RKO (cell line): ENCODE measurements at regions not wholly inside any gene's neighbourhood (a gene's known extent, or its start where the extent isn't known, plus 50 kb on each side); places are given as distances from the start of the nearest gene placed in this dataset.
"Not testable (repeated sequence)": the region's sequence is repeated elsewhere in the genome, so short reads cannot be mapped to it uniquely, and the experiment has no call there.

Experiments used
- DNase-seq: peaks from one replicate; pipeline ENCODE4 v3.0.0-alpha.2; 2016; ENCODE audit warnings: low spot score

DNA sequence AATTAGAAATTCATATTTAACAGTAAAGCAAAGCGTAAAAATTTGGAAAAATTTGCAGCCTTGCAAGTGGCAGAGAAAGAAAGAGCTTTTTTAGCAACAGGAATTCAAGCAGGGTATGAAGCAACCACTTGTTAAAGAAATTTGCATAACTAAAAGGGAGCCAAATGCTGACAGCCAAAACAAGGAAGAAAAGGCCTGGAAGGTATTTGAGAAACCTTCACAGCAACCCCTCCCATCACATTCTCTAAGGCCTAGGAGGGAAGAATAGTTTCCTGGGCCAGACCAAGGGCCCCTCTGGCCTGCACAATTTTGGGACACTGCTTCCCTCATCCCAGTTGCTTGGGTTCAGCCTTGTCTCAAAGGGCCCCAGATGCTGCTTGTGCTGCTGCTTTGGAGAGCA lies 672.4 kb upstream of the TMPRSS15 start:
- no peak for DNase-seq

DNA sequence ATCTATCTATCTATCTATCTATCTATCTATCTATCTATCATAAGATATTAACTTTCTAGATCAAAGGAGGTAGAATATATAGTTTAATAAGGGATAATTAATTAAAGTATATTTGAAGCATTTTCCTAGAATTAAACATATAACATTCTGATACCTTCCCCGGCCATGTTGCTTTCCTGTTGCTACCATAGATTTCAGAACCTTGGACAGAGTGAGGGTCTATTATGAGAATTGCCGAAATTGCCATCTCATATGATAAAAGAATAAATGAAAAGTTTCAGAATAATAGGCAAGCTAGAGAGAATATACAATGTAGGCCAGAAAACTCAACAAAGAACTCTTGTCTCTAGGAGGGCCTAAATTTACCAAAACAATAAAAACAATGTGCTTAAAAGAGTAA lies 706.1 kb upstream of the TMPRSS15 start:
- no peak for DNase-seq

DNA sequence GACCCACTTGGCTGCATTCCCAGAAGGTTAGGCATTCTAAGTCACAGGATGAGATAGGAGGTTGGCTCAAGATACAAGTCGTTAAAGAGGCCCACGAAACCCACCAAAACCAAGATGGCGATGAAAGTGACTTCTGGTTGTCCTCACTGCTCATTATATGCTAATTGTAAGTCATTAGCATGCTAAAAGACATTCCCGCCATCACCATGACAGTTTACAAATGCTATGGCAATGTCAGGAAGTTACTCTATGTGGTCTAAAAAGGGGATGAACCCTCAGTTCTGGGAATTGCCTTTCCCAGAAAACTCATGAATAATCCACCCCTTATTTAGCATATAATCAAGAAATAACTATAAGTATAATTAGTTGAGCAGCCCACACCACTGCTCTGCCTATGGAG lies 715.7 kb upstream of the TMPRSS15 start:
- not testable (repeated sequence) for DNase-seq

DNA sequence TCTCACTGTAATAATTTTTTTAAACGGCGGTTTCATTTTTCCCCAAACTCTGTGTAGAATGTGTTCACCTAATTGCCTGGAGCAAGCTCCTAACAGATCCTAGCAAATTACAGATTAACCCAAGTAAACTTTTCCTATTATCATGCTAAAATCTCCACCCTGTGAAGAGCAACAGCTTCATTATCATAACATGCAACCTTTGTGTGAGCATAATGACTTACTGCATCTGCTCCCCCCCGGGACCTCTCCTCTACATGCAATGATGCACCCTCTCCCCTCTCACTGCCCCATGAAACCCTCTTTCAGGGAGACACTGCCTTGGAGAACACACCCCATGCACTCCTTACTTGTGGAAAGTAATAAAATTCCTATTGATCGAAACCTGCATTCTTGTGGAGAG lies 717.0 kb upstream of the TMPRSS15 start:
- no peak for DNase-seq

DNA sequence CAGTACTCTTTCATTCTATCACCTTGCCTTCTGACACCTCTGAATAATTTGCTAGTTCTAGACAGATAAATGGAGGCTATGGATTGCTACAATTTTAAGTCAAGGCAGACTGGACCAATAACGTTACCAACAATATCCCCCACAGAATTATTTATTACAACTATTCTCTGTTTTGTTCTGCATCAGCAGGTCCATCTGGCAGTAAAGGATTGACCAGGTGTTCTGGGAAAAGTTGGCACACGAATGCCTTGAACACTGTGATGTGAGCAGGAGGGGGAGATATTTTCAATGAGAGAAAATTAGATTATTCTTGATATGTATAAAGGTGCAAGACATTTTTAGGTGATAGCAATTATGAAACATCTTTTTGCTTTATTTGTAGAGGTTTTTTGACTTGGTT lies 718.8 kb upstream of the TMPRSS15 start:
- DNase-seq: no peak

DNA sequence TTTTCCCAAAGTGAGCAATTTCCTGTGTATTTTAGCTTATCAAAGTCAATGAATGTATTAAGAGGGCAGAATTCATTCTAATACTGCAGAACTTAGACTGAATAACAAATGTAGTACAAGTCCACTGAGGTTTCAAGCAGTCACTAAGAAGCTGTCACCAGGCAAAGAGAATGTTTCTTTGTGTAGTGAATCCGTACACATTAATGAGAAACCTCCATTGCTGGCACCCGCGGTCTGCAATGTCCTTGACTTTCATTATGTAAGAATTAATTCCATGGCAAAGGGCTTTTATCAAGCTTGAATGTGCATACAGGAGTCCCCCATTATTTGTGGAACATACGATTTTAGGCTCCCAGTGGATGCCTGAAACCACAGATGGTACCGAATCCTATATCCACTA lies 719.5 kb upstream of the TMPRSS15 start:
- DNase-seq: no peak

DNA sequence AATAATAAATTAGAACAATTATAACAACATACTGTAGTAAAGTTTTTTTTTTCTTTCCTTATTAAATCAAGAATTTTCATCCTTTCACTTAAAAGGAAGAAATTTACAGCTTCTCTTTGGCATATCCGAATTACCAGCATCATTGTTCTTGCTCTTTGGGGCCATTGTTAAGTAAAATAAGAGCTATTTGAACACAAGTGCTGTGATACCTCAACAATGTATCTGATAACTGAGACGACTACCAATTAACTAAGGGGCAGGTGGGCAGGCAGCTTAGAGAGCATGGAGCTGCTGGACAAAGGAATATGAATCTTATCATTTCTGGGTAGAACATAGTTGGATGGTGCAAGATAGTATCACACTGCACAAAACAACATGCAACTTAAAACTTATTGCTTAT lies 719.9 kb upstream of the TMPRSS15 start:
- no peak for DNase-seq

DNA sequence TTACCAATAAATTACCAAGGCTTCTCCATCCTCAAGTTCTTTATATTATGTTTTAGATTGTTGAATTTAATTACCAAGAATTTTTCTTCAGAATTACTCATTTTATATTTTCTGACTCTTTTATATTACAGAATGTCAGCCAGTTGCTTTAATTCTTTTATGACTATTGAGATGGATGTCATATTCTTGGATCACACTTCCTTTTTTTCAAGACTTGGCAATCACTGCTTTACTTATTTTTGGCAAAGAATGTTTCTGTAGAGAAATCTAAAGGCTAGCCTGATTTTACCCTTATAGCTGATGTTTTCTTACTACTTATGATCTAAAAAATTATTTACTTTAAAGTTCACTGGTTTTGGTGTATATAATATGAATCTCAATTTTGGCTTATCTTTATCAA lies 721.1 kb upstream of the TMPRSS15 start:
- DNase-seq: no peak

DNA sequence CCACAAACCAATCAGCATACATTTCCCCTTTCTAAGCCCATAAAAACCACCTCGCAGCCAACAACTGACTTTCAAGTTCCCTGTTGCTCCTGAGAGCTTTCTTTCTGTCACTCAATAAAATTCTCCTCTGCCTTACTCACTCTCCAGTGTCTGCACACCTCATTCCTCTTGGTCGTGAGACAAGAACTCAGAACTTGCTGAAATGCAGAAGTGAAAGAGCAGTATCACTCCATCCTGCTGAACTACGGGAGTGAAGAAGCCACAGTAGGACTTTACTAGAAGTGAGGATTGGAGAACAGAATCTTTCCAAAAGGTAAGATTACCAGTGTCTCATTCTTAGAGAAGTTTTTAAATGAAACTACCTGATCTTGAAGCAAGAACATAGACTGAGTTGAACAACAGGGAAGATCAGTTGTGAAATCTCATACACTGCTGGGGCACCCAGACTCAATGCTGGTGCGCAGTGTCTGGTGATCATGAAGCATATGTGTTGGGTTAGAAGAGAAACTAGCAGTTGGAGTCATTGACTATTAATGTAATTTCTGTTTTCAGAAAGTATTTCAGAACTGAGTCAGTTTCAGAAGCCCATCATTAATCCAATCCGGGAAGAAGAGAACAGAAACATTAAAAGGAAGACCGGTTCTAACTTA lies 726.9 kb upstream of the TMPRSS15 start:
- DNase-seq: no peak

DNA sequence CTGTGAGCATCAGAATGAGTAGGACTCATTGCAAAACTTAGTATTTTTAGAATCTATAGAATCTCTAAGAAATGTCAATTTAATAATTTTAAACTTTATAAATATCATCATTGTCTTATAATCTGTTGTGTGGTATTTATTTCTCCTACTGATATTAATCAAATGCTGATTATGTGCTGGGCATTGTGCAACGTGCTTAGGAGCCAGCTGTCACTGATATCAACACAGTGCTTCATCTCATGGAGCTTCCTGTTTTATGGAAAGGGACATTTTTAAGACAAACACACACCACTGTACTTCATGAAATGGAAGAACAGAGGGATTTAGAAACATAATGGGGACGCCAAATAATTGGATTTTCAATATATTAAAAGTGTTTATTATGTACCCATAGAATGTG lies 737.9 kb upstream of the TMPRSS15 start:
- DNase-seq: no peak

DNA sequence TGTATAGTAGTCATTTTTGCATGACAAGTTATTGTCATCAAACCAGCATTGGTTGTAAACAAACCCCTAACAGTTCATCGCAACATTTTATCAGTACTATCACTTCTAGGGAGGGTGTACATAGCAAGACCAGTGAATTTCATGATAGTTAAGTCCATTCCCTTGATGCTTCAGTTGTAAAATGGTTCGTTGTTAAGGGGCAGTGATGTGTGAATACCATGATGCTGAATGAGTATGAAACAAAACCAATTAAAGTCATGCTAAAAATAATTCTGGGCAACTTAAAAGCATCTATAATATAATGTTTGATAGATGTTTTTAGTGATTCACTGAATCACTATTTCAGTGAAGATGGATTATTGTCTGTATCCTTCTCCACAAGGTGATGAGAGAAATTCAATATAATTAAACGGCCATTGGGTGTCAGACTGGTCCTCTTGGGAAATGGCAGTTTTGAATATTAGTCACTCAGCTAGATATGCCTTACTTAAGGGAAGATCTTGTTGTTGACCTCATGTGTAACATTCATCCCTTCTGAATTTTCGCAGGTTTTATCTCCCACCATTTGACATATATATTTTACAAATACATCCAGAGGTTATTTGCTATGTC lies 742.2 kb upstream of the TMPRSS15 start:
- no peak for DNase-seq

DNA sequence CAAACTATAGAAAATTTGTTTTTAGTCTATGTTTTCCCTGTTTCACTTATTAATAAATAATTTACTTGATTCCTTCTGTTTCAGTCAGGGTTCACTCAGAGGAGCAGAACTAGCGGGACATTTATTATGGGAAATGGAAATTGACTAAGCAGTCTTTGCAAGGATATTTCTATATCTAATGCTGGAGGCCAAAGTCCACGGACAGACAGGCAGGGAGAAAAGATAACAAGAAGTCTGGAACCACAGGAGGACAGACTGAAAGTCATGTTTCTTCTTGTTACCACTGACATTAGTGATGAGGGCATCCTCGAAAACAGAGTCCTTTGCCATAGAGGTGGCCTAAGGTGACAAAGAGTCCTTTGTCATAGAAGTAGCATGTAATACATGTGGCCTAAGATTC lies 744.5 kb upstream of the TMPRSS15 start:
- no peak for DNase-seq

DNA sequence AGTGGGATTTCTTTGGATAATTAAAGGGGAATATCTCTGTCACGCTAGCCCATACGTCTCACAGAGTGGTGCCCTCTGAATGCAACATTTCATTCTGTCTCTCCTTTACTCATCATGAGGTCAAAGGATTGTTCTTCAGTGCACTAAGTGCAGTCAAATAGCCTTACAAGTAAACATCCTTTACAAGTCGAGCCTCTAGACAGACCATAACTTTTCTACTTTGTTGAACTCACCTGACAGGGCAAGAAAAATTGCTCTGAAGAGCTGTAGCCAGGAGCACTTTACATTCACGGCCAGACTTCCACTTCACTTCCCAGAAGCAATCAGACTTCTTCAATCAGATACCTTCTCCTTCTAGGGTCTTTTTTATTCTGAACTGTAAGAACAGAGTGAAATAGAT lies 768.0 kb upstream of the TMPRSS15 start:
- no peak for DNase-seq

DNA sequence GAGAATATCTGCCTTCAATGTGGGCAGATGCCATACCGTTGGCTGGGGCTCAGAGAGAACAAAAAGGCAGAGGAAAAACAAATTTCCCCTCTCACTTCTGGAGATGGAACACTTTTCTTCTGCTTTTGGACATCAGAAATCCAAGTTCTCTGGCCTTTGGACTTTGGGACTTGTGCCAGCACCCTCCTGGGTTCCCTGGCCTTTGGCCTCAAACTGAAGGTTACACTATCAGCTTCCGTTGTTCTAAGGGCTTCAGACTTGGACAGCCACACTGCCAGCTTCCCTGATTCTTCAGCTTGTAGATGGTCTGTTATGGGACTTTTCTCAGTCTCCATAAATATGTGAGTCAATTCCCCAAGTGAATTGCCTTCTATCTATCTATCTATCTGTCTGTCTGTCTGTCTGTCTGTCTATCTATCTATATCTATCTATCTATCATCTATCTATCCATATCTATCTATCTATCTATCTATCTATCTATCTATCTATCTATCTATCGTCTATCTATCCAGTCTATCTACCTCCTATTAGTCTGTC lies 778.1 kb upstream of the TMPRSS15 start:
- no peak for DNase-seq

DNA sequence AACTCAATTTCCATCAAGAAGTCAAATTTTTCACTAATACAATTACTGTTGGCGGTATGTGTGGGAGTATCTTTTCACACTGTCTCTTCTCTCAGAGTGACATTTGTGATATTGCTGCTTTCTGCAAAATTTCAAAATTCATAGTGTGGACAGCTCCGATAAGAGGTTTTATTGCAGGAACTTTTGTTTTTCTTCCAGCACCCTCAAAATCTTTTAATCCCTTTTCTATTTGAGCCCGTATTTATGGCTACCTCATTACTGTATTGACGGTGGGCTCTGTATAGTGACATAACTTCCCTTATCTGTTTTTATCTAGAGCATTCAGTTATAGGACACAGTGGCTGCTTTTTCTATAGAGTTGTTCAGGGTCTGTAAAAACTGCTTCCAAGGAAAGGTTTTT lies 794.4 kb upstream of the TMPRSS15 start:
- DNase-seq: no peak

DNA sequence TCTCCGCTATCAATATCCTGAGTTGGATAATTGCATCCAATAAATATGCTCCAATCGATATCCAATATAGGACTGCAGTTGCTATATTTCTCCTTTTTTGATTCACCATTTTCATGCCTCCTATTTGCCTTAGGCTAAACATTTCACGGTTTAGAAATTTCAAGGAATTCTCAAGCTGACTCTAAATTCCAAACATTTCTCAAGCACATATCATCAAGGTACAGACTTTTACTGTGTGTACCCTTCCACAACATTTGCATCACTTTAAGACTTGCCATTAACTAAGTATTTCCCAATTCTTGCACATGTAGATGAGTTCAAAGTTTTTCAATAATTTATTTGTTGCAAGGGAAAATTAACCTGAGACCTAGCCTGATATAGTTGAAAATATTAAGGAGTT lies 795.2 kb upstream of the TMPRSS15 start:
- DNase-seq: no peak

DNA sequence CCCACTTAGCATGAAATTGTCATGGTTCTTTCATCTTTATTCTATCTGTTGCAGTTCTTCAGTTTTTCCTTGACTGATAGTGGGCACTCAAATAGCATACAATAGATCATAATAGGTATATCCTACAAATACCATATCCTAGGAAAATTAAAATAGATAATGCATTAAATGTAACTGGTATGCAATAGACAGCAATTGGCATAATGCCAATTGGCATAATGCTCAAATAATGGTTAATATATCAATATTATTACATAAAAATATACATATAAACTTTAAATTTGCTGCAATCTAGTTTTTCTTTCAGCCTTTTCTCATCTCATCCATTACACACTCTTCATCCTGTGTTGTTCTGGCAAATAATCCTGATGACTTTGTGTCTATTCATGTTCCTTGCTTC lies 814.6 kb upstream of the TMPRSS15 start:
- no peak for DNase-seq

DNA sequence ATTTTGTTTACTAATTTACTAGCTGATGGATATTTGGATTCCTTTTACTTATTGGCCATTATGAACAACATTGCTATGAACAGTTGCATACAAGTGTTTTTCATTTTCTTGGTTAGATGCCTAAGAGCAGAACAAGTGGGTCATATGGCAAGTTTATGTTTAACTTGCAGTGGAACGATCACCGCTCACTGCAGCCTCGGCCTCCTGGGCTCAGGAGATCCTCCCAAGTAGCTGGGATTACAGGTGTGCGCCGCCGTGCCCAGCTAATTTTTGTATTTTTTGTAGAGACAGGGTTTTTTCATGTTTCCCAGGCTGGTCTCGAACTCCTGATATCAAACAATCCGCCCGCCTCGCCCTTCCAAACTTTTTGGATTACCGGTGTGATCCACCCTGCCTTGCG lies 820.5 kb upstream of the TMPRSS15 start:
- DNase-seq: no peak

DNA sequence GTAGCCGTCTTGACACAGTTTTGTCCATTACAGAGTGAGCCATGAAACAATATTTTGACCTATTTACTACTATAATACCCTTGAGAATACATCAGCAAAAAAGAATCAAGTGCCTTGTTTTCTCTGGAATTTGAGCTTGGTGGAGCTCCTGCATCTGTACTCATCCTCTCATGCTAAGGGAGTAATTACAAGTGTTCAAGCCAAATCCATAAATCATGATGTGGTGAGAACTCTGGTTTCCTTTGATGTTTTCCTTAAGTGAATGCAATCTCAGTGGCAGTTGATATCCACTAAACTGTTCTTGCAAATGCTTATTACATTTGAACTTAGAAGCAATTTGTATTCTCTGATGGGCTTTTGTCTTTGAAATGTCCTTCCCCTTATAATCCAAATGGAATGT lies 824.6 kb upstream of the TMPRSS15 start:
- no peak for DNase-seq

DNA sequence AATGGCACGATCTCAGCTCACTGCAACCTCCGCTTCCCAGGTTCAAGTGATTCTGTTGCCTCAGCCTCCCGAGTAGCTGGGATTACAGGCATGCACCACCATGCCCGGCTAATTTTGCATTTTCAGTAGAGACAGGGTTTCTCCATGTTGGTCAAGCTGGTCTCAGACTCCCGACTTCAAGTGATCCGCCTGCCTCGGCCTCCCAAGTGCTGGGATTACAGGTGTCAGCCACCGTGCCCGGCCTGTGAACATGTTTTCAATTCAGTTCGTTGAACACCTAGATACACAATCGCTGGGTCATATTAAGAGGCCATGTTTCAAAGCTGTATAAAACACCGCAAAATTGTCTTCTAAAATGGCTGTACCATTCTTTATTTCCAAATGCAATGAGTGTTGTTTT lies 830.3 kb upstream of the TMPRSS15 start:
- DNase-seq: not testable (repeated sequence)

DNA sequence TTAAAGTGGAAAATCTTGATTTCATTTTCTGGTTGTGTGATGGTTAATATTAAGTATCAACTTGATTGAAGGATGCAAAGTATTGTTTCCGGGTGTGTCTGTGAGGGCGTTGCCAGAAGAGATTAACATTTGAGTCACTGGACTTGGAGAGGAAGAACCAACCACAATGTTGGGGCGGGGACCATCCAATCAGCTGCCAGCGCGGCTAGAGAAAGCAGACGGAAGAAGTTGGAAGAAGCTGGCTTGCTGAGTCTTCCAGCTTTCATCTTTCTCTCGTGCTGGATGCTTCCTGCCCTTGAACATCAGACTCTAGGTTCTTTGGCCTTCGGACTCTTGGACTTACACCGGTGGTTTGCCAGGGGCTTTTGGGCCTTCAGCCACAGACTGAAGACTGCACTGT lies 832.6 kb upstream of the TMPRSS15 start:
- DNase-seq: no peak

DNA sequence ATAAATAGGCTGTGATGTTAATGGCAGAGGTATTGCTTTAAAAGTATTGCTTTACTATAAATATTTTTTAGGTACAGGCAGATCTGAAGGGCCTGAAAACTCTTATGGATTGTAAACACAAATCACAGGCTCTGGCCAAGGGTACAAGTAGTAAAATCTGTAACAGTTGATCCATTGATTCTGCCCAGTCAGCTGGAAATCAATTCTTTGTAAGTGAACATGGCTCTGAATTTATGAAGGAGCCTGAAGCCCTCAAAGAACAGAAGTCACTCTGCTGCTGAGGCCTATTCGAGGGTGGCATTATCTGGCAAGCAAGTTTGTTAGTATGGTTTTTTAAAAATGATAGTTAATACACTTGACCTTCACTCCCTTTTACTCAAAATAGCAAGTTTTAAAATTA lies 834.0 kb upstream of the TMPRSS15 start:
- no peak for DNase-seq

DNA sequence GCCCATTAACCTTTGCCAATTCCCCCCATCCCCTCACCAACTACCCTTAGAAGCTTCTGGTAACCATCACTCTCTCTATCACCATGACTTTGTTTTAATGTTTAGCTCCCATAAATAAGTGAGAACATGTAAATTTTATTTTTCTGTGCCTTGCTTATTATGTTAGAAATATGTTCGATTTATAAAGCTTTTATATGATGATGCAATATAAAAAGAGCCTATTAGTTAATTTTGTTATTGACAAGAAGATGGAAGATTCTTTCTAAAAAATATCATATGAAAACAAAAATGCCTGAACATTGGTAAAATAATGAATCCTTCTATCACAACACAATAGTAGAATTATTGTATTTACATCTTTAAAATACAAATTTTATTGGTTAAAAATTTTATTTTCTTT lies 836.1 kb upstream of the TMPRSS15 start:
- no peak for DNase-seq

DNA sequence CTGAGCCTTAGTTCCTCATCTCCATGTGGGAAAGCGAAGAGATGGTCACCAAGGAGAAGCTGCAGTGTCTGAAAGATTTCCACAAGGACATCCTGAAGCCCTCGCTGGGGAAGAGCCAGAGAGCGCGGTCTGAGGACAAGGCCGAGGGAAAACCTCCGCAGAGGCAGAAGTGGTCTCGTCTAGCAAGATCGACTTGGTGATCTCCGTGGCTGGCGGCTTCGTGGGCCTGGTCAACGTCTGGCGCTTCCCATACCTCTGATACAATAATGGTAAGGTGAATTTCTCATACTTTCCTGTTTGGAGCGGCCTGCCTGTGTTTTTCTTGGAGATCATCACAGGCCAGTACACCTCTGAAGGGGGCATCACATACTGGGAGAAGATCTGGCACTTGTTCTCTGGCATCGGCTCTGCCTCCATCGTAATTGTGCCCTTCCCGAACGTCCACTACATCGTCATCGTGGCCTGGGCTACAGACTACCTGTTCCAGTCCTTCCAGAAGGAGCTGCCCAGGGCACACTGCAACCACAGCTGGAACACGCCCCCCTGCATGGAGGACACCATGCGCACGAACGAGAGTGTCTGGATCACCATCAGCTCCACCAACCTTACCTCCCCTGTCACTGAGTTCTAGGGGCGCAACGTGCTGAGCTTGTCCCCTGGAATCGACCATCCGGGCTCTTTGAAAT lies 841.1 kb upstream of the TMPRSS15 start:
- no peak for DNase-seq
